SK-N-MC (cell line): ENCODE measurements at regions not wholly inside any gene's neighbourhood (a gene's known extent, or its start where the extent isn't known, plus 50 kb on each side); places are given as distances from the start of the nearest gene placed in this dataset.

Source experiments
- DNase-seq: peaks from one replicate; pipeline ENCODE4 v3.0.0-alpha.2; 2011; ENCODE audit warnings: low read depth, low spot score
- H3K27ac ChIP-seq: fragments of 200-600 bp; sonication (generic); 2 replicates; pipeline ENCODE4 v1.5.1; 2016; ENCODE audit warnings: mixed run types
- H3K36me3 ChIP-seq: fragments of 200-600 bp; sonication (generic); 2 replicates; pipeline ENCODE4 v1.6.1; 2017; ENCODE audit warnings: antibody characterized with exemption, low read length, mixed read lengths; ENCODE audit not compliant: insufficient read depth
- H3K4me3 ChIP-seq: fragments of 200-600 bp; sonication (generic); 2 replicates; pipeline ENCODE4 v1.5.1; 2016
- H3K9ac ChIP-seq: fragments of 200-600 bp; sonication (generic); 2 replicates; pipeline ENCODE4 v1.8.0; 2017; ENCODE audit warnings: mixed run types, mixed read lengths; ENCODE audit not compliant: insufficient read length
- H3K9me3 ChIP-seq: fragments of 200-600 bp; sonication (generic); 2 replicates; pipeline ENCODE4 v1.6.1; 2017; ENCODE audit warnings: low read depth, mild to moderate bottlenecking, antibody characterized with exemption, low read length, moderate library complexity, mixed read lengths
- EZH2 ChIP-seq: fragments of 200-600 bp; sonication (generic); IDR thresholded peaks from one replicate; pipeline ENCODE4 v1.6.1; 2017; ENCODE audit warnings: antibody characterized with exemption
- FOXP2 ChIP-seq: optimal IDR thresholded peaks from 2 replicates; pipeline ENCODE3; 2011; ENCODE audit warnings: mild to moderate bottlenecking, moderate library complexity; ENCODE audit not compliant: insufficient read depth; ENCODE audit errors: extremely low read length, control extremely low read depth
- POLR2AphosphoS5 ChIP-seq: IDR thresholded peaks from 2 replicates; pipeline ENCODE4 v1.6.1; 2012; ENCODE audit warnings: mild to moderate bottlenecking, low read depth, low read length, borderline replicate concordance

- TF ChIP-seq FOXP2 (no peak), POLR2AphosphoS5 (no peak), EZH2 (no peak)
- H3K9ac ChIP-seq, result peak overlapping the region; percentile 56
Measured at GRCh38 chr4:125734504-125734903, 419.7 kb downstream of the FAT4 start.

GRCh38 chr4:125735102-125735501 is 420.3 kb downstream of the FAT4 start:
- Histone ChIP-seq H3K9me3 (no peaks in the 10 kb centered on the region), H3K9ac (peak overlapping the region; percentile 56), H3K36me3 (no peaks in the 10 kb centered on the region), H3K27ac (peak overlapping the region; percentile 76), H3K4me3 (peak overlapping the region; percentile 65)
- no peak for TF ChIP-seq EZH2
- no peak for TF ChIP-seq POLR2AphosphoS5
- TF ChIP-seq FOXP2, result no peak
- DNase-seq, result peak; percentile 22

More at GRCh38 chr4:125734504-125734903, 419.7 kb downstream of the FAT4 start:
- H3K4me3 ChIP-seq, result peak overlapping the region; percentile 65
- DNase-seq, result no peak
- H3K27ac ChIP-seq, result peak overlapping the region; percentile 76
- no peaks in the 10 kb centered on the region for H3K36me3 ChIP-seq
- no peaks in the 10 kb centered on the region for H3K9me3 ChIP-seq

- no peaks in the 10 kb centered on the region for H3K36me3 ChIP-seq
- no peak overlapping the region for H3K4me3 ChIP-seq
- no peak for DNase-seq
- H3K27ac ChIP-seq, result peak overlapping the region; percentile 76
- H3K9me3 ChIP-seq, result no peaks in the 10 kb centered on the region
- H3K9ac ChIP-seq, result no peak overlapping the region
- no peak for TF ChIP-seq POLR2AphosphoS5
- no peak for TF ChIP-seq EZH2
- no peak for TF ChIP-seq FOXP2
Measured at GRCh38 chr4:125736057-125736456, 421.3 kb downstream of the FAT4 start.

GRCh38 chr4:125739760-125740159 is 425.0 kb downstream of the FAT4 start:
- H3K9me3 ChIP-seq, result no peaks in the 10 kb centered on the region; the same call in 1 of the 2 replicates
- H3K36me3 ChIP-seq, result no peaks in the 10 kb centered on the region
- TF ChIP-seq POLR2AphosphoS5, result no peak
- TF ChIP-seq EZH2, result no peak
- no peak for TF ChIP-seq FOXP2
- DNase-seq, result no peak
- H3K9ac ChIP-seq, result peak overlapping the region; percentile 6
- H3K27ac ChIP-seq, result peak overlapping the region; percentile 37; the same call in 1 of the 2 replicates
- no peak overlapping the region for H3K4me3 ChIP-seq

- Histone ChIP-seq H3K27ac (no peak overlapping the region), H3K9ac (no peak overlapping the region), H3K36me3 (no peaks in the 10 kb centered on the region), H3K4me3 (no peak overlapping the region), H3K9me3 (no peaks in the 10 kb centered on the region; the same call in 1 of the 2 replicates)
- TF ChIP-seq FOXP2 (no peak), EZH2 (no peak), POLR2AphosphoS5 (no peak)
- no peak for DNase-seq
Measured at GRCh38 chr4:125741825-125742452, 427.2 kb downstream of the FAT4 start.

- no peak for TF ChIP-seq FOXP2
- TF ChIP-seq EZH2, result no peak
- TF ChIP-seq POLR2AphosphoS5, result no peak
- no peak for DNase-seq
- H3K4me3 ChIP-seq, result no peak overlapping the region
- no peak overlapping the region for H3K9ac ChIP-seq
- no peak overlapping the region for H3K27ac ChIP-seq
- no peaks in the 10 kb centered on the region; the same call in 1 of the 2 replicates for H3K9me3 ChIP-seq
- H3K36me3 ChIP-seq, result no peaks in the 10 kb centered on the region
Measured at GRCh38 chr4:125744891-125745364, 430.2 kb downstream of the FAT4 start.

- Histone ChIP-seq H3K4me3 (no peak overlapping the region), H3K36me3 (no peaks in the 10 kb centered on the region), H3K9me3 (no peaks in the 10 kb centered on the region), H3K9ac (no peak overlapping the region), H3K27ac (no peak overlapping the region)
- no peak for DNase-seq
- TF ChIP-seq EZH2 (no peak), FOXP2 (no peak), POLR2AphosphoS5 (no peak)
Measured at GRCh38 chr4:125749354-125749753, 434.6 kb downstream of the FAT4 start.

- DNase-seq, result no peak
- Histone ChIP-seq H3K9ac (no peak overlapping the region), H3K27ac (peak overlapping the region; percentile 10; the same call in 1 of the 2 replicates), H3K36me3 (no peaks in the 10 kb centered on the region), H3K4me3 (no peak overlapping the region), H3K9me3 (no peaks in the 10 kb centered on the region)
- no peak for TF ChIP-seq EZH2
- TF ChIP-seq POLR2AphosphoS5, result no peak
- TF ChIP-seq FOXP2, result no peak
Measured at GRCh38 chr4:125750399-125750798, 435.6 kb downstream of the FAT4 start.

GRCh38 chr4:125750828-125751466 is 436.2 kb downstream of the FAT4 start:
- Histone ChIP-seq H3K4me3 (no peak overlapping the region), H3K36me3 (no peaks in the 10 kb centered on the region), H3K27ac (peak overlapping the region; percentile 10; the same call in 1 of the 2 replicates), H3K9ac (no peak overlapping the region), H3K9me3 (no peaks in the 10 kb centered on the region)
- DNase-seq, result no peak
- TF ChIP-seq POLR2AphosphoS5 (no peak), EZH2 (no peak), FOXP2 (no peak)
